NCI-H82 (cell line): ENCODE measurements at regions not wholly inside any gene's neighbourhood (a gene's known extent, or its start where the extent isn't known, plus 50 kb on each side); places are given as distances from the start of the nearest gene placed in this dataset.

Experiments
- DNase-seq: peaks from one replicate; lab custom pipeline; 2025; lab: John Stamatoyannopoulos, UW

DNA sequence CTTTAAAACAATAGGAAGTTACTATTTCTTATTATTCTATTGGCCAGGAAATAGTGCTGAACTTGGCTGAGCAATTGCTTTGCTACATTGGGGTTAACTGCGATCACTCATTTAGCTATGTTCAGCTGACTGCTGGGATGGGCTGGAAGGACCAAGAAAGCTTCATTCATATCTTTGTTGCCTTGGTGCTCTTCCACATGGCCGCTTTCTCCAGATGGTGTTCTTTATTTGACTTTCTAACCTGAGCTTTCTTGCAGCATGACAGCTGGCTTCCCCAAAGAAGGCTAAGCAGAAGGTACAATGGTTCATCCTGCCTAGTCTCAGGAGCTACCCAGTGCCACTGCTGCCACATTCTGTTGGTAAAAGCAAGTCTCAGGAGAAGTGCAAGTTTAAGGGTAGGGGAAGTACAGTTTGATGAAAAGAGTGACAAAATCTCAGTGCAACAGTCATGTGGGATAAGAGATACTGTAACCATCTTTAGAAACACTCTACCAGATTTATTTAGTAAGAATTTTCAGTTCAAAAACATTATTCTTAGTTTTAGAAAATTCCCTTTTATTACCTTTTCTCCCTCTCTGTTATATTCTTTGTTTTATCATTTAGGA is 180.6 kb upstream of the RBMS1 start:
- DNase-seq: peak; percentile 60

GRCh38 chr2:160679686-160680085 is 186.1 kb upstream of the RBMS1 start:
- no peak for DNase-seq

- DNase-seq: no peak
Observed at GRCh38 chr2:160680294-160680693, 186.7 kb upstream of the RBMS1 start.

- DNase-seq: no peak
Observed at GRCh38 chr2:160680974-160681373, 187.4 kb upstream of the RBMS1 start.

- DNase-seq: no peak
Observed at GRCh38 chr2:160683206-160683605, 189.6 kb upstream of the RBMS1 start.

GRCh38 chr2:160687629-160688028 is 194.0 kb upstream of the RBMS1 start:
- no peak for DNase-seq

DNA sequence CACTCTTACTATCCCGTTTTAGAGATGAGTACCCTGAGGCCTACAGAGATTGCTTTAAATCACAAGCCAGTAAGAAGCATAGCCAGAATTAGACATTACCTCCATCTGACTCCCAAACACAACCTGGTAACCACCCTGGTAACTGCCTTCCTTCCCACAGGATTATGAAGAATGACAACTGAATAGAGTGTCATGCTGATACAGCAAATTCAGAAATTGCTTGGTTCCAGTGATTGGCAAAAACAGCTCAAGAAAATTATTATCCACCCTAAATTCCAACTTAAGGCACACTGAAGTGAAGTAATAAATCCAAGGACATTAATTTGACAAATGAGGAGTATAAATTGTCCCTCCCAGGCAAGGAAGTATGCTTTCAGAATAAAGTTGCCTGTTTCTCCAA is 195.8 kb upstream of the RBMS1 start:
- no peak for DNase-seq

GRCh38 chr2:160694221-160694620 is 200.6 kb upstream of the RBMS1 start:
- peak; percentile 74 for DNase-seq

DNA sequence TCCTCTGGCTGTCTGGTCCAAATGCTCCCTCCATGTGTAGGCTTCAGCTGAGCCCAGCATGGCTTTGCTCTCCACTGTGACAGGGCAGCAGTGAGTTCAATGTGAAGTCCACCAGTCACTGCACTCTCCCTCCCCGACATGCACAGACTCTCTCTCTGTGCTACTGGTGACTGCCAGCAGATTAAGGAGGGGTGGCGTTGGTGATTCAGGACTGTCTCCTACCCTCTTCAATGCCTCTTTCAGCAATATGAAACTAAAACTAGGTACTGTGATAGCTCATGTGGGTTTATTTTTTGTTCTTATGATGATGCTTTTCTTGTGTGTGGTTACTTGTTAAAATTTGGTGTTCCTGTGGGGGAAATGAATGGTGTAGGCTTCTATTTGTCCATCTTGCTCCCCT is 201.0 kb upstream of the RBMS1 start:
- peak; percentile 30 for DNase-seq

GRCh38 chr2:160695402-160696086 is 201.9 kb upstream of the RBMS1 start:
- no peak for DNase-seq

GRCh38 chr2:160696087-160696452 is 202.5 kb upstream of the RBMS1 start:
- no peak for DNase-seq

DNA sequence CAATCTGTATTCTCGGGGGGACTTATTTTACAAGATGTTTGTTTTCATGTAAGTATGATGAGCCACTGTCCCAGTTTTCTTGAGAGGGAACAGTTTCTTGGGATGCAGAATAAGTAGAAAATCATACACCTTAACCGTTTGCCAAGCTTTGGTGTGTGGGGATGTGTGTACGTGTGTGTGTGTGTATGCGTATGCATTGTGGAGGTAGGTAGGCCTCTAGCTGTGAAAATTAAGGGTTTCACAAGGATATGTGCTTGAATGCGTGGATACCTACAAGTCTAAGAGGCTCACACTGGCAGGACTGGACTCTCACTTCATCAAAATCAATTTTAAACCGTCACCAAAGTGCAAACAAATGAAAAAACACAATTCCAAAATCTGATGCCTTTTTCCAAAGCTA is 204.2 kb upstream of the RBMS1 start:
- no peak for DNase-seq

DNA sequence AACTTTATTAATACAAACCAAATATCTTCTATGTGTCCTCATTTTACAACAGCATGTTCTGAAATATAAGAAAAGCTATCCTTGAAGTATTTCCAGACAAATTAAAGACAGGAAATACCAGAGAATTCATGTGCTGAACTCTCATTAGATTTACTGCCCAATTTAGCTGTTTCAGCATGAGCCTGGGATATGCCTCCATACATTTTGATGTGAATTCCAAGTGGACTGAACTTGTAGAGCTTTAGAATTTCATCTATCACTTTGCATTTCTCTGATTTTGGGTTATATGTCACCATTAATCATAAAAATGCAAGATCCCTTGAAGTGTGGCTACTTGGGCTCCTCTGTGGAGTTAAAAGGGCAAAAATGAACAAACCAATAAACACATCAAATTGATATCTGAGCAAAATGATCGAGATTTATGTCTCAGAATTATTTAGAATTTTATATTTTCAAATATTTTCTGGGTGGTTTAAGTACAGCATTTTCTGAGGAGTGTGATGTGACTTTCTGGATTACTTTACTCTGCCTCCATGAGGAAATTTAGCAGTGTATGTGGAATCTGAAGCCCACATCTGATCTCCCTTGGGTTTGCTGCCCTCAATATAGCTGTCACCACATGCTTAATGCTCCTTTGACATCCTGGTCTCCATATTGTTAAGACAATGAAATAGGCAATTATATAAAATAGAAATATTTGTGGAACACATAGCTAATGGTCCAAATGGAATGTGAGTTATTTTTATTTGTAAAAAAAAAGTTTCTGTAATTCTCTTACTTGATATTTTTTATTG is 206.6 kb upstream of the RBMS1 start:
- DNase-seq: no peak

- no peak for DNase-seq
Observed at GRCh38 chr2:160701822-160702221, 208.2 kb upstream of the RBMS1 start.

DNA sequence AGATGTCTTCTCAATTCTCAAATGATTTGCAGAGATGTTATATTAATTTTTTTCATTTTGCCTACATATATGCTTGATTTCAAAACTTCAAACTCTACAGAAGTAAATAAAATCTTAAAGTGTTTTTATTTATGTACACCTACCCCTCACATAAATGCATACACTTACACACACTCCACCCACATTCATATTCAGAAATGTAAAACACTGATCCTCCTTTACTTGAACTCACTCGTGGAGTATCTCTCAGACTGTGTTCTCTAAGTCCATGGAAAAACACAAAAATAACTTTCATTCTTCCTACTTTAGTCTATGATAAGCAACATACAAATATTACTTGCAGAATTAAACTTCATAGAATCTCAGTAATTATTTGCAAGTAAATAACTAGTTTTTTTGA is 209.1 kb upstream of the RBMS1 start:
- no peak for DNase-seq

GRCh38 chr2:160703648-160704585 is 210.3 kb upstream of the RBMS1 start:
- DNase-seq: peak; percentile 68

DNA sequence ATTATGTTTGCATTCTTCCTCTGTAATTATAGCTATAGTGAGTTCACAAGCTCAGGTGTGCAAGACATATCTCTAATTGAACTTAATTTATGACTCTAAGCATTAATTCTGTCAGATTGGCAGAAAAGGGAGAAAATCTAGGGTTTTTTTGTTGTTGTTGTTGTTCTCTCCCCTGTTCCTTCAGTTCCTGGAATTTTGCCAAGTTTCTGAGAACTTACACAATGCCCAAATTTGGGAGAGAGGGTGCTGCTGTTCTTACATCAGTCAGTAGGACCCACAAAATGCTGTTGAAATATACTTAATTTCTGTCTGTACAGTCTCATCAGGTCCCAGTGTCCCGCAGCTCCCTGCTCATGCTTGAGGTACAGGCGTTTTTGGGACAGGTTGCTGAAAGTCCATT is 221.8 kb upstream of the RBMS1 start:
- DNase-seq: peak; percentile 43

GRCh38 chr2:160719116-160719515 is 225.5 kb upstream of the RBMS1 start:
- peak; percentile 14 for DNase-seq

DNA sequence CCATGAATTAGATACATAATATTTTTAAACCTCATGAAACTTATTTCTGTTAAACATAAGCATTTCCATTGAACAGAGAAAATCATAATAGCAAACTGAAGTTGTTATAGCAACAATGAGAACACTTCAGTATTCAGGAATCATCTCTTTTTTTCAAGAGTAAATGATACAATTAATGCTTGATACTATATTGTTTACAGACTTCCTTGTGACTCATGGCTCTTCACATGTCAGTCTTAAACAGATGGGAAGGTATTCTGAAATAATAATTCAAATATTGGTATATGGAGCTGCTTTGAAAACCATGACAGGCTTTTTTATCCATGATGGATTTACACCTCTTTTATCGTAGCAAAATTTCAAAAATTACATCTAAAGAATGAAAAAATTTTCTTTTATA is 226.5 kb upstream of the RBMS1 start:
- DNase-seq: no peak

DNA sequence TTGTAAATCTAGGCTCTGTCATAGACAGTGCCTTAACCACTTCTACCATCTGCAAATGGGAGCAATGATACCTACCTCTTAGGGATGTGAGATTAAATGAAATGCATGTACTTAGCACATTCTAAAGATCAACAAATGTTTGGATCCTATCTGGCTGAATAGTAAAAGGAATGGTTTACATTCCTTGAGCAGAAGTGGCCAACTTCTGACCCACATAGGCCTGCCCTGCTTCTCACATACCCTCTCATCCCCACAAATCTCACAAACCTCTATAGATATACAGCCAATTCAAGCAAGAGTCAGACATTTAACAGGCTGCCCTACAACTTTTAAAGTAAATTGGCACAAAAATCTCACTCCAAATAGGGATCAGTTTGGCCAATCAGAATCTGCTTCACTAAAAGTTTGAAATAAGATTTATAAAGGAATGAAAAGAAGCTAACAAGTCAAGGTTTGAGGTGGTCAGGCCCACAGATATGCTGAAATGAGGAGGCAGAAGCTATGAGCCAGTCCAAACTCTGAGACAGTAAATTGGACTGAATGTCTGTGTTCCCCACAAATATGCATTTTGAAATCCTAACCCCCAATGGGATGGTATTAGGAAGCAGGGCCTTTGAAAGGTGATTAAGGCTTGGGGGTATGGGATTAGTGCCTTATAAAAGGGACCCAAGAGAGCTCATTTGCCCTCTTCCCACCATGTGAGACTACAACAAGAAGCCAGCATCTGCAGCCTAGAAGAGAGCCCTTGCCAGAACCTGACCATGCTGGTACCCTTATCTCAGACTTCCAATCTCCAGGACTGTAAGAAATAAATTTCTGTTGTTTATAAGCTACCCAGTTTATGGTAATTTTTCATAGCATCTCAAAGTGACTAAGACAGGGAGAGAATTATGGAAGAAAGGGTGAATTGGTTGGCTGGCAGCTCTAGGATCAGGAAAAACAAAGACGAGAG is 227.8 kb upstream of the RBMS1 start:
- no peak for DNase-seq

DNA sequence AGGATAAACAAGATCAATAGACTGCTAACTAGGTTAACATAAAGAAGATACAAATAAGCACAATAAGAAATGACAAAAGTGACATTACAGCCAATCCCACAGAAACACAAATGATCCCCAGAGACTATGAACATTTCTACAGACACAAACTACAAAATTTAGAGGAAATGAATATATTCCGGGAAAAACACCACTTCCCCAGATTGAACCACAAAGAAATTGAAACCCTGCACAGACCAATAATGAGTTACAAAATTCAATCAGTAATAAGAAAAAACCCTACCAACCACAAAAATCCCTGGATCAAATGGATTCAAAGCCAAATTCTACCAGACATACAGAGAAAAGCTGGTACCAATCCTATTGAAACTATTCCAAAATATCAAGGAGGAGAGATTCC is 232.4 kb upstream of the RBMS1 start:
- DNase-seq: no peak
